Activated T-cell treated with anti-CD3 and anti-CD28 coated beads, Interleukin-2, amount 50 U/mL, for 1 hour (primary cell): ENCODE measurements at regions not wholly inside any gene's neighbourhood (a gene's known extent, or its start where the extent isn't known, plus 50 kb on each side); places are given as distances from the start of the nearest gene placed in this dataset.

Source experiments
- DNase-seq: peaks from one replicate; pipeline ENCODE4 v3.0.0-alpha.2; 2020

DNA sequence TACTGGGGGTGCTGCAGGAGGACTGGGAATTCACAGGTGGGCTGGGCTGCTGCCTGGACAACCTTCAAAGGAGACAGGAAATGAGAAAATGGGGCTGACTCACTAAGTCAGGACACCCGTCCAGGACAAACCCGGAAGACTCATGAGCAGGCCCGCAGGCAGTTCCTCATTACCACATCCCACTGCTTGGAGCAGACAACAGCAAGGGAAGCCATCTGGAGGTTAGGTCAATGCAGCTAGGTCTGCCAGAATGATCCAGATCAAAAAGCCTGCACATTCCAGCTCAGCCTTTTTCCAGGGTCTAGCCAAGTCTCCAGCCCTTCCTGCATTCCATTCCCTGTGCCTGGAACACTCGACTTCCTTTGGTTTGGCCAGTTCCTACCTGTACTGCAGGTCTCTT is 536.5 kb upstream of the CDH11 start:
- no peak for DNase-seq

DNA sequence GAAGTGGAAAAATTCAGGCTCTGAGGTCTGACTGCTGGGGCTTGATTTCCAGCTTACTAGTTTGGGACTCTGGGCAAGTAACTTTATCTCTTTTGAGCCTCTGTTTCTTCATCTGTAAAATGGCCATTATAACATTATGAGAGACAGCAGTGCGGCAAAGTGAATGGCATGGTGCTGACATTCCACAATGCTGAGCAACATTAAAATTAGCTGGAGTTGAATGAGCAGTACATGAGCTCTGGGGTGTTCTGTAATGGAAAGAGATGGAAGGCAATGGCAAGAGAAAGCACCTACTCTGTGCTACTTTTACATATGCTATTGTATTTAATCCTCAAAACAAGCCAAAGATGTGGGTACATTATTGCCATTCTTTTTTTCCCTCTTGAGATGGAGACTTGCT is 535.7 kb upstream of the CDH11 start:
- DNase-seq = no peak

DNA sequence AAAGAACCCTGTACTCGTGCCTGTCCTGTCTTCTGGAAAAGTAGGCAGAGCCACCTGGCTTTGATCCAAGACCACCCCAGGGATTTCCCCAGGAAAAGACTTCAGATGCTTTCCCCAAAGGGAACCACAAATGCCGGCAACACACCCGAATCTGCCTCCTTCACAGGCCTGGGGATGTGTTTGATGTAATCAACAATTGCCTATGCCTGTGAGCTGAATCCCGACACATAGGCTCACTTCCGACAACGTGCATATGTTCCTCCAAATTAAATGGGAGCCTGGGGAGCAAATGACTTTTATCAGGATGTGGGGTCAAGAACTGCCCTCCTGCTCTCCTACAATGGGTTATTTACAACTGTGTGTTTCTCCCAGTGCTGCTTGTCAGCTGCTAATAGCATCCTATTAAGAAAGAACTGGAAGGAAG is 535.2 kb upstream of the CDH11 start:
- DNase-seq = no peak

DNA sequence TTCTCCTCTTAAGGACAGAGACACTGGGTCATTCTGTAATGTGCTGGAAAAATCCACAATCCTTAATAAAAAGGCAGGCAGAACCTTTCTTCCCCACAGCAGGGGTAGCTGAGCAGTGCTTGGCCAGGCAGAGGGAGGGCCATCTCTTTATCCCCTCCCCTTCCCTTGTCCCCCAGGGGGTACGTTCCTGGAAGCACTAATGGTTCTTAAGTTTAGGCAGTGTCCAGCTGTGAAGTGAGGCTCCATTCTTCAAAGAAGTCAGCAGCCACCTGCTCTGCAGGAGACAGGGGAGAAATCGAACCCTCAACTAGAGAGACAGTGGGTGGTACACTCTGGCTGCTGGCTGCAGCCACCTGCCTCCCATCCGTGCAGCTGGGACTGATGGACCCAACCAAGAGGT is 533.9 kb upstream of the CDH11 start:
- DNase-seq = no peak

DNA sequence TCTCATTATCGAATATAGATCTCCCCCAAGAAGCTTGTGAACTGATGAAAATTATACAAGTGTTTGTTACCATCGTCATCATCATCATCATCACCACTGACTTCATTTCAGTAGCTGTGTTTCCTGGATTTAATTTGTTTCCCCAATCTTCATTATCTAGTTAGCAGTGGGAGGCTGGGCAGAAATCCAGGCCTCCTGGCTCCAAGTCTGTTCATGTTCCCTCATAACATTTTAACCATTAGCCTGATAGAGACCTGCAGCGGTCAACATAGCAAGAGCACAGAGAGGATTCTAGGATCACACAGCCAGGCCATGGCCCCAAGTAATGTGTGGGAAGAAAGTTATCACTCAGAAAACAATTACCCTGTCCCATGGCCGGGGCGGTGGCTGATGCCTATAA is 526.2 kb upstream of the CDH11 start:
- DNase-seq = no peak

DNA sequence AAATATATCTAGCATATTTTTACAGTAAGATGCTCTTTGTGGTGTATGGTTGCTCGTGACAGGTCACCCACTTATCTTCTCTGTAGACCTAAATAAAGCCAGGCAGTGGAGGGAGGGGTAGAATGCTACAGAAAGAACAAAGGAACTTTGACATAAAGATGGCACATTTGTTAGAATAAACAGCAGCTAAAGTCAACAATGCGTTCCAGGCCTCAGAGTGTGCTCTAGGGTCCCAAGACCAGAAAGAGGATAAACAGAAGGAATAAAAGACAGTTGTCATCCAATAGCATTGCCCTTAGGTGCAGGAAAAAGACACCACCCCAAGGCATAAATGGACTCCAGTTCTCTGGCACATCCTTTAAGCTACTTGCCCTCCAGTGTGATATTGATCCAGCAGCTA is 523.0 kb upstream of the CDH11 start:
- DNase-seq = no peak

DNA sequence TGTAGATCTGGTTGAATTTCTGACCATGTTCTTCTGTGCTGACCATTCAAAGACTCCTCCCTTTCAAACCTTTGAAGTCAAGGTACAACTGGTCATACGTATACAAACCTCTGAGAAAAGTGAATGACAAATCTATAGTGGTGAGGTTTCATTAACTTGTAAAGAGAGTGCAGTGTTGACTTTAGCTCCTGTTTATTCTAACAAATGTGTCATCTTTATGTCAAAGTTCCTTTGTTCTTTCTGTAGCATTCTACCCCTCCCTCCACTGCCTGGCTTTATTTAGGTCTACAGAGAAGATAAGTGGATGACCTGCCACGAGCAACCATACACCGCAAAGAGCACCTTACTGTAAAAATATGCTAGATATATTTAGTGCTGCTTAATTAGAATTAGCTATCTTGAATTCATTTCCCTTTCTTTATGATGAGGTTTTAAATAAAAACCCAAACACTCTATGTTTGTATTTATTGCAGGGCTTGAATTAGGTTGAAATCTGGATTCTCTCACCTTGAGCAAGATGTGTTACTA is 520.0 kb upstream of the CDH11 start:
- no peak for DNase-seq

DNA sequence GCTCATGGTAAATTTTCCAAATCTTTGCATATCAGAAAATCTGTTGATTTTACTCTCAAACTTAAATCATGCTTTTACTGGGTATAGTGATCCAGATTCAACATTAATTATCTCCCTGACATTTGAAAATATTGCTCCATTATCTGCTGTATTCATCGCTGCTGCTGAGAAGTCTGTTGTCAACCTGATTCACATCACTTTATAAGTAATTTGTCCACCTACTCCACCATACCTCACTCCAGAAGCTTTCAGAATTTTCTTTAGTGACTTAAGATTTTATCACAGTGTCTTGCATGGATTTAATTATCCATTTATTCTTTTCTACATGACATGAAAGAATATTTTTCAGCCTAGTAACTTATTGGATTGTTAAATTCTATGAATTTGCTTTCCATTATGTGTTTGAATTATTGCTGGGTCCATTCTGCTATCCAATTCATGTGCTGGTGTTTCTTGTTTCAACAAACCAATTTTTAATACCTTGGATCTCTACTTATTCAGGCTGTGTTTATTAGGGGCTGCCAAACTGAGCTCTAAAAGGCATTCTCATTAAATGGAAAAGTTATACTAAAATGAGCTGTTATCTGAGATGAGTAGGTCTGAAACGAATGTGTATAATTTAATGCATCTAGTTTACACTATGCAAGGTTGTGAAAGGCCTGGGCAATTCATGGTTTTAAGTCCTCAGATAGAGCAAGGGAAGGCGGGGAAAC is 519.3 kb upstream of the CDH11 start:
- no peak for DNase-seq

DNA sequence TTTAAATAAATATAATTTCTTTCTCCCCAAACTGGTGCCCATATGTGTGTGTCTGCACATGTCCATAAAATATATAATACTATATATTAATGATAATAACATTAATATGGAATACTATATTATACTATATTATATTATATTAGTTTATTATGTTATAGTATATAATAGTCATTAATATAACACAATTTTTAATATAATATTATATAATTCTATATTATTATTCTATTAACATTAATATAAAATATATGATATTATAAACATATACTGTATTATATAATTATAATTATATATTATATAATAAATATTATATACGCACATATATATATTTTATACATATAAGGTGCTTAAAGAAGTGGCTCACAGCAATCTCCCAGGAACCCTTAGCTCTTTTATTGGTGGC is 513.0 kb upstream of the CDH11 start:
- no peak for DNase-seq

DNA sequence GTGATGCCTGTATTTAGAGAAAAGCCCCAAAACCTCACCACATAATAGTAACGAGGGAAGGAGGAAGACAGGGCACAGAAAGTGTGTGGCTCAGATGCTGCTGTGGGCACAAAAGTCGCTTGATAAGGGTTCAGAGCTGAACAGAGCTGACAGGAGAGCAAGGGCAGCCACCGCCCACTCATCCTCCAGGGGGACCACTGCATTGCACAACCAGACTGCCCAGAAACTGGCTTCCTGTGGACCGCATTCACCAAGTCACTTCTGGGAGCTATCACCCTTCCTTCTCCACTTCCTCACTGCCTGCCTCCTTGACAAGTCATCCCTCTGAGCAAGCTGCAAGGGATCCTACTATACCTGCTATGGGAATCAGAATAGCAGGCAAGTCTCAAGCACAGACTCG is 512.4 kb upstream of the CDH11 start:
- DNase-seq = no peak

DNA sequence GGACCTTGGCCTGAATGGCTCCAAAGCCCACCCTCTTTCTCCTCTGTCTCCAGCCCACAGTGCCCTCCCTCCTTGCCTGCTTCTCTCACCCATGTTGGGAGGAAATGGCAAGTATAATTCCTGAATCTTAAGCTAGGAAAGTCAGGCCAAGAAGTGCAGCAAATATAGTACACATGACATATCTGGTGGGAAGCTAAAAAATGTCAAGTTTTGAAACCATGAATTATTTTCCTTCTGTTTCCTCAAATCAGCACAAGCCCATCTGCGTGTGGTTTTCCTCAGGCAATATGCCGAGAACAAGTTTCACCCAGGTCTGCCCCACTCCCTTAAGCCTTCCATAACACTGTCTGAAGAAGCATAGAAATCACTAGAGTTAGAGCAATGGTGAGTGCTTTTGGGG is 502.8 kb upstream of the CDH11 start:
- no peak for DNase-seq

DNA sequence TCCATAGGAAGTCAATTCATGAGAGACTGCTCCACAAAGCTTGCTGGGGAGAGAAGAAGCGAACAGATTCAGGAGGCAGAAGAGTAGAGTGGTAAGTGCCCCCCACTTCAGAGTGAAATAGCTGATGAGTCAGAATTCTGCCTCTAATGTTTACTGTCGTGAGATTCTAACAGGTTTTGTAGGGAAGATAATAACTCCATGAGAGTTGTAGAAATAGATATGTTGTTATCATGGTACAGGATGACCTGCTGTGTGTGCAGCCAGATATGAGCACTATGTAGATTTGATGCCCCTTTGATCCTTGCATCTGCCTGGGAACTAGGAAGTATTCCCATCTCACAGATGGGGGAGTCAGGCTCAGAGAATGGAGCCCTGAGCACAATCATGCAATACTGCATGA is 502.4 kb upstream of the CDH11 start:
- DNase-seq = no peak

DNA sequence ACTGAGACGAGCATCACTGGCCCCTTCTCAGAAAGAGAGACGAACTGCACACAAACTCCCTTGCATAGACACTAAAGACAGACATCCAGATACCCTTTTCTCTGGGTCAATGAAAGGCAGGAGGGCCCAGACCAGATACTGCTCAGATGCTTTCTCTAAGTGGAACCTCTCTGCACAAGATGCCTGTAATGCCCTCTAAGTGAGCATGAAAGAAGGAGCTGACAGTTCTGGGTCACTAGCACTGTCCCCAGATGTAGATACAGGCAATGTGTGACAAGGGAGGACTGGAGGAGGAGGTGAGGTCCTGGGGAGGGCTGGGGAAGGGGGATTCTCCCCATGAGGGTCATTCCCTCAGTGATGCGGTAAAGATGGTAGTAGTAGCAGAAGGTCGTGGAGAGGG is 501.0 kb upstream of the CDH11 start:
- no peak for DNase-seq

DNA sequence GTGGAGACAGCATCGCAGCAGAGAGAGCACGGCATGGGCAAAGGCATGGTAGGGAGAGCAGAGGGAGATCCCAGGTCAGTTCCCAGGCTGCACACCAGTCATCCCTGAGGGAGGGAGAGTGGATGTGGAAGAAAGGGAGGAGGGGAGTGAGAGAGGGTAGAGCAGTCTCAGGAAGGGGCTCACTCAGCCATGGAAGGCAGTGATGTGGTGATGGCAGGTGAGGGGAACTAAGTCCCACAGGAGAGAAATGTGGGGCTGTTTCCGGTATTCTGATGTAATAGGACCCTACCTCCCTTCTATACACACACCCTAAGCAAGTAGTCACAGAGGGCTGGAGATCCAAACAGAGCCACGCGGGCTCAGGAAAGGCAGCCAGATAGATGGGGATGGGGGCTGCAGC is 500.3 kb upstream of the CDH11 start:
- DNase-seq = no peak

DNA sequence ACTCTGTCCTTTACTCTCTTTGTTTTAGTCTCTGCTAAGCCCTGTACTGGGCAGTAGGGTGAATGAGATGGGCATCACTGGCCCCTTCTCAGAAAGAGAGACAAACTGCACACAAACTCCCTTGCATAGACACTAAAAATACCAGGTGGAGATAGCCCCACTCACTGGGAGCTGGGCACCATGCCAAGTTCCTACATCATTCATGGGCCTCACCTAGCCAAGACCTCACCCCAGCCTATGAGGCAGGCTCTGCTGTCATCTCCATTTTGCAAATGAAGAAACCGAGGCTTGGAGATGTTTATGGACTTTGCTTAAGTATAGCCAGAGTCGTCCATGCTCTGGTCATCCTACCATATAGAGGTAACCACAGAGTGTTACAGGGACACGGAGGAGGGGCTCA is 499.8 kb upstream of the CDH11 start:
- no peak for DNase-seq

DNA sequence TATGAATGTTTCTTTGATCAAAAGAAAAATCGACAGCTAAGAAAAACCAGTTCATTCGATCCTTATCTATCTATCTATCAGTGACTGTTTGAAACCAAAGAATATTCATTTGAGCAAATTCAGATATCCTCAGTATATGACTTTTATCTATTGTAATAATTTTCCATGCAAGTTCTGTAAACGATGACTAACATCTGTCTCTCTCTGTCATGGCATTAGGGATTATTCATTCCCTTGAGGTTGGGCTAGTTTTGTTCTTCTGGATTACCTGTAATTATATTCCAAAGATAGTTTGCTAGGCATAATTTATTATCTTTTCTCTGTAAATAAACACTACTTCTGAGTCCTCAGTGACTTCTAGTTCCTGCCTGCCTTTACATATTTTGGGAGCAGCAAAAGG is 497.7 kb upstream of the CDH11 start:
- no peak for DNase-seq

DNA sequence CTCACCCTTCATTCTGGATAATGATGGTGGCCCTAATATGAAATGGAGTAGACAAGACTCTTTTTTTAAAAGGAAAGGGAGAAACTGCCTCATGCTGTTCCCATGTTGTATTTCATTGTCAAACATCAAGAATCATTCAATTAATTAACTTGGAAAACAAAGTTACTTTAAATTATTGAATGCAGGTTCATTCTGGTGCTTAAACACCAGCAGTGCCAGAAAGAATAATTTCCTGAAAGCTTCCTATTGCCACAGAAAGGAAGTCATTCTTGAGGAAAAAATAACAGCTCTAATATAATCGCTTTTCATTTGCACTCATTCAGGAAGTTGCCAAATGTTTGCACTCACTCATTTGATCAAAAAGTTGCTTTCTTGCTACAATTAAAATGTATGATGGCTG is 497.1 kb upstream of the CDH11 start:
- no peak for DNase-seq

DNA sequence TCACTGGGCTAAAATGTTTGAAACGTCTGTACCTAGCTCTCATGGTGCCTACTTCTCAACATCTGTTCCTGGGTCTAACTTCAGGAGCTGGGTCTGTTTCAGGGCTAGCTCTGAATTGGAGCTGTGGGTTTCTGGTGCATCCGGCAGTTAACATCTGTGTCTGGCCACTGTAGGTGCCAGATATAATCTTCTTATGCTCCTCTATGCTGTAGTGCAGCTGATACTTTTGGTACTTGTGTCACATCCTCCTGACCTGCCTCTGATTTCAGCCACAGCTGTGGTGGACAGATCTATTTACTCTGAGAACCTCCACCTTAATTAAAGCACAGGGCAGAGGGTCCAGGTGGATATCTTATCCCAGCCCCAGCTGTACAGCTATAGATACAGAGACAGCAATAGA is 496.5 kb upstream of the CDH11 start:
- no peak for DNase-seq

DNA sequence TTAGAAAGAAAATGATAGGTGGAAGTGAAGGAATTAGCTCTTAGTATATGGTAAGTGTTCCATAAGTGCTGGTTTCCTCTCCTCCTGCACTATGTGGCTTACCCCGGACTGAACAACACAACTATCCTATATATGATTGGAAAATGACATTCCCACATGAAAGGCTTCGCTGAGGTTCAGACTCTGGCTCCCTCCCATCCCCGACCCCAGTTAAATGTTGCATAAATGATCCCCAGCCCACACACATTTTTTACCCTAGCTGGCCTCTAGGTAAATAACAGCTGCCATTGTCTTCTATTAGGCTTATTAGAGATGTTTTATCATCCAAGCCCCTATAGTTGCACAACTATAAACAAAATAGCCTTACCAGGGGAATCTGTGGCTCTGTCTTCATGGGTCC is 495.6 kb upstream of the CDH11 start:
- DNase-seq = no peak

DNA sequence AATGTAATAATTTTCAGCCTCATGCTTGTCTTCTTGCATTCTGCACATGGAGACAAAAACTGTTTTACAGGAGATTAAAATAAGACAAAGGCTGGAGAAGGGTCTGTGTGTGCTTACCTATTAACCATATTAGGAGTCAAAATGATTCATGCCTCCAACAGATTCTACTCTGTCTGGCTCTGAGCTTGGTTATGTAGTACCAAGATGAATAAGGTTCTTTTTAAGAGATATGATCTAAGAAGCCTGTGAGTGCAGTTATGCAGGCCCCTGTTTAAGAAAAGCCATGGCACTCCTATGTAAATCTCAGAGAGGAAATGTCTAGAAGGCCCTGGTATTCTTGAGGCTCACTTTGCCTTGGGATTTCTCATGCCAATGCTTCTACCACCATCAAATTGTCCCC is 486.6 kb upstream of the CDH11 start:
- DNase-seq = no peak

DNA sequence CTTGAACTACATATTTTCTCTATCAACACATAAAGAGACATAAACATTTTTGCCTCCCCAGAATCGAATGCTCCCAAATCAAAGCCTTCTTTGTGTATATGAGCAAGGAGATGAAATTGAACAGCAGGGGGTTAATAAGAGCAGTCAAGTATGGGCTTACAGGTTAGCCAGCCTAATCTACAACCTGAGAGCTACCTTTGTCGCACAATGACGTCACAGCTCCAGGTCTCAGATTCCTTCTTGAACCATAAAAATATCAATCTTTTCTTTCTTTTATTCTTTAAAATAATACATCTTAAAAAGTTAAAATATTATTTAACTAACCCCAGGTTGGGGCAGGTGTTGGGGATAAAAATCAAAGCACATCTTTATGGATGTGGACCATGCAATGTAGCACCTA is 482.9 kb upstream of the CDH11 start:
- DNase-seq = no peak

DNA sequence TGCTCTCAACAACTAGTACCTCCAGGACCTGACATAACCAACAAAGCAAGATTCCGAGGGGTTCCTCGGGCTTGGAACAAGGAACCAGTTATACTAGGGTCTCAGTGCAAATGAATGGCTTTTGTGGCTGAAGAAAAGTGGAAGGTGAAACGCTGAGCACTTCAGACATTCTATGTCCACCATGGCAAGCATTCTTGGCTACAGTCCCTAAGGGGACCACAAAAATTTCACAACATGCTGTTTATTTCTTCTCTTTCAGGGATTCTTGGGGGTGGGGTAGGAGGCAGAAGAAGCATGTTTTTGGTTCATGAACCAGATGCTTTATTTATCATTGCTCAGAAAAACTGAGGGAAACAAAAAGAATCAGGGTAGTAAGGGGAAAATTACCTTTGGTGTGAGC is 479.9 kb upstream of the CDH11 start:
- DNase-seq = no peak

DNA sequence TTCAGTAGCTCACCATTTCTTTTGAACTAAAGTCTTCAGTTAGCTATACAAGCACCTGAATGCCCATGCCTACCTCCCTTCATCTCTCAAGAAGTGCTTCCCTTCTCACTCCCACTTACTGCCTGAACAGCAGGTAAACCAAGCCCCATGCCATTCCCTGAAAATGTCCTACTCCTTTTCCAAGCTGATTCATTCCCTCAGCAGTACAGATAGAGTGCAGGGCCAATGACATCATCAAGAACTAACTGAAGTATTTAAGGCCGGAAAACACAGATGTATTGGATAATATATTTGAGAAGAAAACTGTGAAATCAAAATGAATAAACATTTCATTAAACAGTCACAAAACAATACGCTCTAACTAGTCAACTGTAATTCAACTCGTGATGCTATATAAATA is 478.8 kb upstream of the CDH11 start:
- DNase-seq = no peak

DNA sequence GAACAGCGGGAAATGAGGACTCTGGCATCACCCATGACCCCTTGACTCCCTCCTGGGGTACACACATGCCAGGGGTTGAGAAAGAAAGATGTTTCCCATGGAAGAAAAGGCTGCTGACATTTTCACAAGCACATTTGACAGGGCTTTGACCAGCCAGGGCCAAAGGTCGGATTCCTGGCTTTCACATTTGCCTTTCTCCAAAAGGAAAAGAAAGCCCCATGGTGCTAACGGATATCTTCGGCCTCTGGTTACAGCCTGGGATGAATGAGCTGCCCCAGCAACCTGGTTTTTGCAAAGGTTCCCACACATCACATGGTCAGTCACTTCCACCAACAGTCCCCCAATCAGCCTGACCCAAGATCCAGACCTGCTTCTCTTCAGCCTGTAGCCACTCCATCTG is 478.2 kb upstream of the CDH11 start:
- DNase-seq = no peak

DNA sequence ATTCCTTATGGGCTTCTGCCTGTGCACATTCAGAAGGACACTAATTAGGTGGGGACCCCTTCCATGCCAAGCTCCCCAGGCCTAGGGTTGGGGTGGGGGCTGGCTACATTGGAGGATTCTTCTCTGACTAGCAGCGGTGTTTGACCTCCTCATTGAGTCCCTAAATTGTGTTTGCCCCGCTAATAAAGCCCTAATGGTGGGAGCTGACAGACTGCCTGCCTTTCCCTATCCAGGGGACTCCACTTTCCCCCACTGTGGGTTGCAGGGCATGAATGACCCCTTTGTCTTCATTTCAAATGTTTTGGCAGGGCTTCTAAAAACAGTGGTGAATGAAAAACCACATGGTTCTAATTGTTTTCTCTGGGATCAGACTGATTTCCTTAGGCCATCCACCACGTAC is 476.8 kb upstream of the CDH11 start:
- no peak for DNase-seq

DNA sequence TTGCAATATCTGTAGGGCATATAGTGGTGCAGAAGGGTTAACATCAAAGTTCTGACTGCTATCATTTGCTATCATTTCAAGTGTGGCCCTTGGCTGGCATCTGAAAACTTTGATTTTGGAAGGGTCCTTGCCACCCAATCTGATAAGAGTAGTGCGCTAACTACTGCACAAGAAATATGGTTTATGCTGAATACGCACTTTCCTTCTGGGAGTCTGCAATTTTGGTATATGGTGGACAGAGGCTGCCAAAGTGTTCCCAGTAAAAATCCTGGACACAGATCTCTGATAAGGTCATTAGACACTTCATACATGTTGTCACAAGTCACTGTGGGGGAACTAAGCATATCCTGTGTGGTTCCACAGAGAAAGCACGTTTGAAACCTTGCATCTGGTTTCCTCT is 461.6 kb upstream of the CDH11 start:
- DNase-seq = no peak
